ENCODE measurements at regions not wholly inside any gene's neighbourhood (a gene's known extent, or its start where the extent isn't known, plus 50 kb on each side); places are given as distances from the start of the nearest gene placed in this dataset.

GRCh38 chrX:8864161-8864560 is 63.0 kb upstream of the FAM9A start:
- TF ChIP-seq POLR2A (IDR thresholded peaks at IDR 0.05), result no peak
- TF ChIP-seq, protein P1, sequence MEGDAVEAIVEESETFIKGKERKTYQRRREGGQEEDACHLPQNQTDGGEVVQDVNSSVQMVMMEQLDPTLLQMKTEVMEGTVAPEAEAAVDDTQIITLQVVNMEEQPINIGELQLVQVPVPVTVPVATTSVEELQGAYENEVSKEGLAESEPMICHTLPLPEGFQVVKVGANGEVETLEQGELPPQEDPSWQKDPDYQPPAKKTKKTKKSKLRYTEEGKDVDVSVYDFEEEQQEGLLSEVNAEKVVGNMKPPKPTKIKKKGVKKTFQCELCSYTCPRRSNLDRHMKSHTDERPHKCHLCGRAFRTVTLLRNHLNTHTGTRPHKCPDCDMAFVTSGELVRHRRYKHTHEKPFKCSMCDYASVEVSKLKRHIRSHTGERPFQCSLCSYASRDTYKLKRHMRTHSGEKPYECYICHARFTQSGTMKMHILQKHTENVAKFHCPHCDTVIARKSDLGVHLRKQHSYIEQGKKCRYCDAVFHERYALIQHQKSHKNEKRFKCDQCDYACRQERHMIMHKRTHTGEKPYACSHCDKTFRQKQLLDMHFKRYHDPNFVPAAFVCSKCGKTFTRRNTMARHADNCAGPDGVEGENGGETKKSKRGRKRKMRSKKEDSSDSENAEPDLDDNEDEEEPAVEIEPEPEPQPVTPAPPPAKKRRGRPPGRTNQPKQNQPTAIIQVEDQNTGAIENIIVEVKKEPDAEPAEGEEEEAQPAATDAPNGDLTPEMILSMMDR (IDR thresholded peaks at IDR 0.05), result no peak
